ENCODE measurements at regions not wholly inside any gene's neighbourhood (a gene's known extent, or its start where the extent isn't known, plus 50 kb on each side); places are given as distances from the start of the nearest gene placed in this dataset.

- Histone ChIP-seq H2AFZ (ENCODE audit: low read length) (no peak overlapping the region), H4K20me1 (ENCODE audit: insufficient read depth, low read length) (no peaks in the 10 kb centered on the region), H3K9me2 (ENCODE audit: insufficient read depth, low read length) (no peaks in the 10 kb centered on the region), H3K36me3 (ENCODE audit: insufficient read depth, low read length) (no peaks in the 10 kb centered on the region), H3K27ac (ENCODE audit: low read depth, low read length, poor library complexity, severe bottlenecking) (no peak overlapping the region), H3K79me2 (ENCODE audit: insufficient read depth, low read depth, low read length) (no peaks in the 10 kb centered on the region), H3K4me3 (ENCODE audit: low read depth, low read length, poor library complexity, severe bottlenecking) (no peak overlapping the region), H3K4me1 (ENCODE audit: insufficient read depth, low read length, poor library complexity, severe bottlenecking) (no peaks in the 10 kb centered on the region), H3K4me2 (ENCODE audit: low read length) (no peak overlapping the region), H3K9me3 (ENCODE audit: low read length) (no peaks in the 10 kb centered on the region)
- BruUV-seq (replicated peaks) = no TSS peak
- intact Hi-C loops (cut with micrococcal nuclease; ENCODE audit: unreplicated experiment) = no loop called here
- no peak for TF ChIP-seq CTCF (conservative IDR thresholded peaks at IDR 0.05; ENCODE audit: low read length)
- no peak for TF ChIP-seq EZH2phosphoT487 (IDR thresholded peaks at IDR 0.05; ENCODE audit: borderline replicate concordance, low read depth, low read length)
- DNase-seq (ENCODE audit: low spot score) = no peak
- ChIA-PET POLR2A (no interaction called here), CTCF (ENCODE audit: unreplicated experiment) (interaction anchor here (0.6 kb wide), 1 partner anchor 819 kb away, joined by 3 read pairs; no protein-coding TSS in a partner anchor)
Measured at GRCh38 chr1:106290805-106291501, 765.5 kb upstream of the PRMT6 start.

- BruUV-seq (replicated peaks) = no TSS peak
- no peaks in the 10 kb centered on the region for H4K20me1 ChIP-seq (ENCODE audit: insufficient read depth, low read length)
- ChIA-PET POLR2A (no interaction called here), CTCF (ENCODE audit: unreplicated experiment) (no interaction called here)
- H3K9me2 ChIP-seq (ENCODE audit: insufficient read depth, low read length) = no peaks in the 10 kb centered on the region
- H2AFZ ChIP-seq (ENCODE audit: low read length) = no peak overlapping the region
- H3K9me3 ChIP-seq (ENCODE audit: low read length) = no peaks in the 10 kb centered on the region
- no peak for DNase-seq (ENCODE audit: low spot score)
- H3K4me2 ChIP-seq (ENCODE audit: low read length) = no peak overlapping the region
- H3K36me3 ChIP-seq (ENCODE audit: insufficient read depth, low read length) = no peaks in the 10 kb centered on the region
- no peaks in the 10 kb centered on the region for H3K4me1 ChIP-seq (ENCODE audit: insufficient read depth, low read length, poor library complexity, severe bottlenecking)
- intact Hi-C loops (cut with micrococcal nuclease; ENCODE audit: unreplicated experiment) = no loop called here
- H3K79me2 ChIP-seq (ENCODE audit: insufficient read depth, low read depth, low read length) = no peaks in the 10 kb centered on the region
- TF ChIP-seq CTCF (conservative IDR thresholded peaks at IDR 0.05; ENCODE audit: low read length) (no peak), EZH2phosphoT487 (IDR thresholded peaks at IDR 0.05; ENCODE audit: borderline replicate concordance, low read depth, low read length) (no peak)
- H3K4me3 ChIP-seq (ENCODE audit: low read depth, low read length, poor library complexity, severe bottlenecking) = no peak overlapping the region
- H3K27ac ChIP-seq (ENCODE audit: low read depth, low read length, poor library complexity, severe bottlenecking) = no peak overlapping the region
Measured at GRCh38 chr1:106292130-106292529, 764.3 kb upstream of the PRMT6 start.

GRCh38 chr1:106296431-106296830 lies 760.0 kb upstream of the PRMT6 start:
- POLR2A ChIA-PET = no interaction called here
- BruUV-seq (replicated peaks) = no TSS peak
- CTCF ChIA-PET (ENCODE audit: unreplicated experiment) = no interaction called here
- no peak for DNase-seq (ENCODE audit: low spot score)
- H3K9me3 ChIP-seq (ENCODE audit: low read length) = no peaks in the 10 kb centered on the region
- intact Hi-C loops (cut with micrococcal nuclease; ENCODE audit: unreplicated experiment) = no loop called here
- H3K27ac ChIP-seq (ENCODE audit: low read depth, low read length, poor library complexity, severe bottlenecking) = no peak overlapping the region
- H3K9me2 ChIP-seq (ENCODE audit: insufficient read depth, low read length) = no peaks in the 10 kb centered on the region
- no peak overlapping the region for H3K4me3 ChIP-seq (ENCODE audit: low read depth, low read length, poor library complexity, severe bottlenecking)
- no peak for TF ChIP-seq EZH2phosphoT487 (IDR thresholded peaks at IDR 0.05; ENCODE audit: borderline replicate concordance, low read depth, low read length)
- TF ChIP-seq CTCF (conservative IDR thresholded peaks at IDR 0.05; ENCODE audit: low read length) = no peak
- no peaks in the 10 kb centered on the region for H4K20me1 ChIP-seq (ENCODE audit: insufficient read depth, low read length)
- no peaks in the 10 kb centered on the region for H3K4me1 ChIP-seq (ENCODE audit: insufficient read depth, low read length, poor library complexity, severe bottlenecking)
- no peaks in the 10 kb centered on the region for H3K36me3 ChIP-seq (ENCODE audit: insufficient read depth, low read length)
- H2AFZ ChIP-seq (ENCODE audit: low read length) = no peak overlapping the region
- H3K4me2 ChIP-seq (ENCODE audit: low read length) = no peak overlapping the region
- H3K79me2 ChIP-seq (ENCODE audit: insufficient read depth, low read depth, low read length) = no peaks in the 10 kb centered on the region

Measured in OCI-LY7 (cell line).